RPMI7951 (cell line): ENCODE measurements at regions not wholly inside any gene's neighbourhood (a gene's known extent, or its start where the extent isn't known, plus 50 kb on each side); places are given as distances from the start of the nearest gene placed in this dataset.

Source experiments
- DNase-seq: peaks from one replicate; pipeline ENCODE4 v3.0.0-alpha.2; 2012; ENCODE audit warnings: low read depth

GRCh38 chr4:79466621-79467020, 58.6 kb upstream of the GK2 start:
- no peak for DNase-seq
